GM21576 (cell line): ENCODE measurements at regions not wholly inside any gene's neighbourhood (a gene's known extent, or its start where the extent isn't known, plus 50 kb on each side); places are given as distances from the start of the nearest gene placed in this dataset.

Experiments used
- ATAC-seq: cut with Tn5 transposase; IDR thresholded peaks from one replicate; pipeline ENCODE4 v1.9.1; 2021; ENCODE audit warnings: mild to moderate bottlenecking, moderate library complexity; ENCODE audit not compliant: unreplicated experiment

GRCh38 chr3:7897655-7898054, 604.0 kb upstream of the LMCD1 start:
- no peak for ATAC-seq

- ATAC-seq: no peak
Observed at GRCh38 chr3:7913283-7913682, 588.3 kb upstream of the LMCD1 start.

GRCh38 chr3:7915356-7915755, 586.3 kb upstream of the LMCD1 start:
- no peak for ATAC-seq

GRCh38 chr3:7917443-7918151, 584.0 kb upstream of the LMCD1 start:
- ATAC-seq: no peak

- ATAC-seq: no peak
Observed at GRCh38 chr3:7920211-7920610, 581.4 kb upstream of the LMCD1 start.

GRCh38 chr3:7924228-7924627, 577.4 kb upstream of the LMCD1 start:
- no peak for ATAC-seq

- no peak for ATAC-seq
Observed at GRCh38 chr3:7927015-7927414, 574.6 kb upstream of the LMCD1 start.

- no peak for ATAC-seq
Observed at GRCh38 chr3:7927864-7928263, 573.8 kb upstream of the LMCD1 start.

GRCh38 chr3:7929319-7929889, 572.2 kb upstream of the LMCD1 start:
- no peak for ATAC-seq

GRCh38 chr3:7934362-7934761, 567.3 kb upstream of the LMCD1 start:
- no peak for ATAC-seq

- ATAC-seq: no peak
Observed at GRCh38 chr3:7947930-7948329, 553.7 kb upstream of the LMCD1 start.

- ATAC-seq: no peak
Observed at GRCh38 chr3:7950890-7951289, 550.7 kb upstream of the LMCD1 start.

- no peak for ATAC-seq
Observed at GRCh38 chr3:7953449-7954014, 548.1 kb upstream of the LMCD1 start.

- no peak for ATAC-seq
Observed at GRCh38 chr3:7957024-7957423, 544.6 kb upstream of the LMCD1 start.

GRCh38 chr3:7959094-7959493, 542.5 kb upstream of the LMCD1 start:
- ATAC-seq: no peak

- ATAC-seq: no peak
Observed at GRCh38 chr3:7960601-7961000, 541.0 kb upstream of the LMCD1 start.

GRCh38 chr3:7962301-7962700, 539.3 kb upstream of the LMCD1 start:
- ATAC-seq: no peak

GRCh38 chr3:7964899-7965298, 536.7 kb upstream of the LMCD1 start:
- ATAC-seq: no peak

GRCh38 chr3:7973006-7973405, 528.6 kb upstream of the LMCD1 start:
- no peak for ATAC-seq

GRCh38 chr3:7977245-7978086, 524.2 kb upstream of the LMCD1 start:
- ATAC-seq: no peak

- no peak for ATAC-seq
Observed at GRCh38 chr3:7978087-7978422, 523.6 kb upstream of the LMCD1 start.

- no peak for ATAC-seq
Observed at GRCh38 chr3:7982126-7982525, 519.5 kb upstream of the LMCD1 start.
